Type B pancreatic cell (in vitro differentiated cells): ENCODE measurements at regions not wholly inside any gene's neighbourhood (a gene's known extent, or its start where the extent isn't known, plus 50 kb on each side); places are given as distances from the start of the nearest gene placed in this dataset.

Source experiments
- DNase-seq: peaks from one replicate; pipeline ENCODE4 v3.0.0; 2021; ENCODE audit warnings: mixed read lengths; ENCODE audit not compliant: unreplicated experiment; ENCODE audit errors: extremely low spot score
- H3K27ac Mint-ChIP-seq: 2 replicates; pipeline ENCODE4 v1.8.0; 2021; ENCODE audit warnings: mild to moderate bottlenecking, mixed read lengths
- H3K27me3 Mint-ChIP-seq: 2 replicates; pipeline ENCODE4 v1.8.0; 2021; ENCODE audit warnings: mixed read lengths
- H3K36me3 Mint-ChIP-seq: 2 replicates; pipeline ENCODE4 v1.8.0; 2021; ENCODE audit warnings: mixed read lengths
- H3K4me1 Mint-ChIP-seq: one replicate; pipeline ENCODE4 v1.8.0; 2021; ENCODE audit warnings: mixed read lengths; ENCODE audit not compliant: unreplicated experiment
- H3K4me3 Mint-ChIP-seq: 2 replicates; pipeline ENCODE4 v1.8.0; 2021; ENCODE audit warnings: mild to moderate bottlenecking, mixed read lengths
- H3K9me3 Mint-ChIP-seq: 2 replicates; pipeline ENCODE4 v1.8.0; 2021; ENCODE audit warnings: mixed read lengths
- CTCF ChIP-seq: fragments of 200-600 bp; sonication (generic); conservative IDR thresholded peaks from 2 replicates; pipeline ENCODE4 v1.5.0; 2021; ENCODE audit warnings: antibody characterized with exemption, mild to moderate bottlenecking

DNA sequence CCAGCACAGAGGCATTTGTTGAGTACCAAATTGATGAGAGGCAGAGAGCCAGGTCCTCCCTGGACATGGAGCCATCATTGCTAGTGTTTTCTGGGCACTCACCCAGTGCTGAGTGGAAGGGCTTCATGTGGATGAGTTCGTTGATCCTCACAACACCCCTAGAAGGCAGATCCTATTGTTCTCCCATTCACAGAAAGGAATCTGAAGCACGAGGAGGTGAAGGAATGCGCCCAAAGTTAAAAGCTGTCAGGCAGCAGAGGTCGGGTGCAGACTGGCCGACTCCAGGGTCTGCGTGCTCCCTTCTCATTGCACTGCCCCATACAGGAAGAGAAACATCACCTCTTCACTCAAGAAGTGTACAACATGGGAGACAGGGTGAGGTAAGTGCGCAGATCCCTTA, 153.5 kb upstream of the TNPO1 start:
- Mint-ChIP-seq H3K4me3 (no peak overlapping the region), H3K36me3 (no peaks in the 10 kb centered on the region), H3K9me3 (peaks cover 3% of the 10 kb centered on the region), H3K27me3 (no peaks in the 10 kb centered on the region), H3K4me1 (no peaks in the 10 kb centered on the region), H3K27ac (no peak overlapping the region)
- DNase-seq, result no peak
- no peak for TF ChIP-seq CTCF

GRCh38 chr5:72662305-72662704, 154.2 kb upstream of the TNPO1 start:
- no peak overlapping the region for H3K4me3 Mint-ChIP-seq
- TF ChIP-seq CTCF, result no peak
- H3K27me3 Mint-ChIP-seq, result no peaks in the 10 kb centered on the region
- no peak overlapping the region for H3K27ac Mint-ChIP-seq
- H3K9me3 Mint-ChIP-seq, result peaks cover 3% of the 10 kb centered on the region
- no peak for DNase-seq
- H3K4me1 Mint-ChIP-seq, result no peaks in the 10 kb centered on the region
- H3K36me3 Mint-ChIP-seq, result no peaks in the 10 kb centered on the region

GRCh38 chr5:72661405-72661804, 154.2 kb upstream of the ZNF366 start:
- H3K4me3 Mint-ChIP-seq, result no peak overlapping the region
- no peak overlapping the region for H3K27ac Mint-ChIP-seq
- H3K9me3 Mint-ChIP-seq, result peaks cover 3% of the 10 kb centered on the region
- no peak for TF ChIP-seq CTCF
- no peaks in the 10 kb centered on the region for H3K4me1 Mint-ChIP-seq
- no peaks in the 10 kb centered on the region for H3K36me3 Mint-ChIP-seq
- DNase-seq, result no peak
- no peaks in the 10 kb centered on the region for H3K27me3 Mint-ChIP-seq

- H3K27me3 Mint-ChIP-seq, result no peaks in the 10 kb centered on the region
- H3K27ac Mint-ChIP-seq, result no peak overlapping the region
- peaks cover 3% of the 10 kb centered on the region for H3K9me3 Mint-ChIP-seq
- no peaks in the 10 kb centered on the region for H3K4me1 Mint-ChIP-seq
- no peak for DNase-seq
- no peaks in the 10 kb centered on the region for H3K36me3 Mint-ChIP-seq
- TF ChIP-seq CTCF, result no peak
- H3K4me3 Mint-ChIP-seq, result no peak overlapping the region
These were observed 152.5 kb upstream of the ZNF366 start for GRCh38 chr5:72659726-72660125.

DNA sequence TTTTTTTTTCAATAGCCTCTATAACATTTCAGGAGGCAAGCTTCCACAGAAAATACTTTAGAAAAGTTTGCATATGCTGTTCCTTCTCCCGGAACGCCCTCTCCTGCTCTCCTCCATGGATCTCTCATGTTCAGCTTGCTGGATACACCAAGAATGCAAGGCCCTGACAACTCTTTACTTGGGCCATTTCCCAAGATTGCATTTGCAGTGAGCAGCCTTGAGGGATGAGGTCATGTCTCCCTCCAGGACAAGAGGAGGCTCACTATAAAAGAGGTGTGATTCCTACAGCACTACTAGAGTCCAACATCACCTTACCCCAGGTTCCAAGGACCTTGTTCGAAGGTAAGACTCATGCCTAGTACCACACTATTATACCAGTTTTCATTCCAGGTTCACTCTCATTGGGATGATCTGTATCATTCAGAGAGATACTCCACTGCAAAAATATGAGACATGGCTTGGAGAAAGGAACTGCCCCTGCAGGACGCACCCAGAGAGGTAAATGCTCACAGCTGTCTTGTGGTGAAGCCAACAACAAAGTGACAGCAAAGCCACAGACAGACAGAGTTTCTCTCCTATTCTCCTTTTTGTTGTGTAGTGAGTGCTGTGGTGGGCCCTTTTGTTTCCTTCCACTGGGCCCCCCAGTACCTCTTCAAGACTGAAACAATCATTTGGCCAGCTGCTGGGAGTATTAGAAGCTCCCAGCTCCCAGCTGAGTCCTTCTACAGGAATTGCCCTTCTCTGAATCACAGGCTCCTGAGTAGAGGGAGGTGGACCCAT, 151.7 kb upstream of the ZNF366 start:
- no peak overlapping the region for H3K27ac Mint-ChIP-seq
- peaks cover 3% of the 10 kb centered on the region for H3K9me3 Mint-ChIP-seq
- H3K4me3 Mint-ChIP-seq, result no peak overlapping the region
- no peaks in the 10 kb centered on the region for H3K36me3 Mint-ChIP-seq
- TF ChIP-seq CTCF, result no peak
- H3K4me1 Mint-ChIP-seq, result peaks cover 6% of the 10 kb centered on the region
- H3K27me3 Mint-ChIP-seq, result no peaks in the 10 kb centered on the region
- no peak for DNase-seq
